Mesenchymal stem cell (in vitro differentiated cells and primary cell): ENCODE measurements at regions not wholly inside any gene's neighbourhood (a gene's known extent, or its start where the extent isn't known, plus 50 kb on each side); places are given as distances from the start of the nearest gene placed in this dataset.
"Not testable (repeated sequence)": the region's sequence is repeated elsewhere in the genome, so short reads cannot be mapped to it uniquely, and the experiment has no call there.

ENCODE experiments used
- DNase-seq: peaks from one replicate; pipeline ENCODE4 v3.0.0-alpha.2; 2013
- H2AFZ ChIP-seq: one replicate; pipeline ENCODE4 v1.6.1; 2013; ENCODE audit warnings: low read depth, mild to moderate bottlenecking, control low read depth, inconsistent platforms, low read length, moderate library complexity
- H2AK5ac ChIP-seq: 2 replicates; pipeline ENCODE4 v1.6.1; 2013; ENCODE audit warnings: low read length, moderate library complexity, mild to moderate bottlenecking, inconsistent platforms; ENCODE audit not compliant: severe bottlenecking
- H2BK120ac ChIP-seq: one replicate; pipeline ENCODE4 v1.6.1; 2013; ENCODE audit warnings: low read depth, mild to moderate bottlenecking, inconsistent platforms, low read length, moderate library complexity
- H2BK12ac ChIP-seq, 2 experiments: one replicate each; pipeline ENCODE4 v1.6.1; 2013; ENCODE audit warnings: inconsistent platforms in 2 of 2, low read length in 2 of 2, mild to moderate bottlenecking in 2 of 2, moderate library complexity in 2 of 2, control low read depth in 1 of 2
- H2BK15ac ChIP-seq: one replicate; pipeline ENCODE4 v1.6.1; 2013; ENCODE audit warnings: mild to moderate bottlenecking, low read depth, inconsistent platforms; ENCODE audit not compliant: poor library complexity, severe bottlenecking
- H2BK5ac ChIP-seq: 2 replicates; pipeline ENCODE4 v1.6.1; 2013; ENCODE audit warnings: low read depth, mild to moderate bottlenecking, low read length, control low read depth, inconsistent platforms; ENCODE audit not compliant: poor library complexity, severe bottlenecking
- H3K14ac ChIP-seq, 2 experiments: one replicate each; pipeline ENCODE4 v1.6.1; 2013; ENCODE audit warnings: inconsistent platforms in 2 of 2, low read length in 2 of 2, control low read depth in 1 of 2, mild to moderate bottlenecking in 1 of 2, moderate library complexity in 1 of 2
- H3K18ac ChIP-seq, 2 experiments: one replicate each; pipeline ENCODE4 v1.6.1; 2013; ENCODE audit warnings: inconsistent platforms in 2 of 2, low read length in 2 of 2, control low read depth in 1 of 2, low read depth in 1 of 2, mild to moderate bottlenecking in 1 of 2
- H3K23ac ChIP-seq, 2 experiments: one replicate each; pipeline ENCODE4 v1.6.1; 2013; ENCODE audit warnings: inconsistent platforms in 2 of 2, low read length in 2 of 2, mild to moderate bottlenecking in 2 of 2, moderate library complexity in 2 of 2, control low read depth in 1 of 2
- H3K27ac ChIP-seq: 2 replicates; pipeline ENCODE4 v1.5.1; 2013; ENCODE audit warnings: mild to moderate bottlenecking, moderate library complexity, low read length, control low read depth, inconsistent platforms; ENCODE audit not compliant: poor library complexity, severe bottlenecking
- H3K27me3 ChIP-seq, 2 experiments: 2 replicates each; pipeline versions ENCODE4 v1.6.1 to v1.7.0; 2013; ENCODE audit warnings: low read length in 2 of 2, mild to moderate bottlenecking in 2 of 2, moderate library complexity in 2 of 2, control low read depth in 1 of 2, inconsistent platforms in 1 of 2; ENCODE audit not compliant: control insufficient read depth in 1 of 2, insufficient read depth in 1 of 2
- H3K36me3 ChIP-seq, 2 experiments: 2 replicates each; pipeline versions ENCODE4 v1.6.1 to v1.7.0; 2013; ENCODE audit warnings: low read length in 2 of 2, control low read depth in 1 of 2, inconsistent platforms in 1 of 2, low read depth in 1 of 2, mild to moderate bottlenecking in 1 of 2; ENCODE audit not compliant: insufficient read depth in 2 of 2, control insufficient read depth in 1 of 2
- H3K4ac ChIP-seq, 2 experiments: one replicate each; pipeline ENCODE4 v1.6.1; 2013; ENCODE audit warnings: inconsistent platforms in 2 of 2, low read length in 2 of 2, mild to moderate bottlenecking in 2 of 2, moderate library complexity in 2 of 2, control low read depth in 1 of 2, low read depth in 1 of 2
- H3K4me1 ChIP-seq: 2 replicates; pipeline ENCODE4 v1.6.1; 2013; ENCODE audit warnings: low read depth, low read length, control low read depth; ENCODE audit not compliant: control insufficient read depth, insufficient read depth
- H3K4me2 ChIP-seq: 2 replicates; pipeline ENCODE4 v1.6.1; 2013; ENCODE audit warnings: low read length, mild to moderate bottlenecking, inconsistent platforms; ENCODE audit not compliant: poor library complexity, severe bottlenecking
- H3K4me3 ChIP-seq, 2 experiments: 2 replicates each; pipeline versions ENCODE4 v1.5.1 to v1.7.0; 2013; ENCODE audit warnings: low read length in 2 of 2, mild to moderate bottlenecking in 2 of 2, control low read depth in 1 of 2, low read depth in 1 of 2; ENCODE audit not compliant: insufficient read depth in 1 of 2
- H3K79me1 ChIP-seq: replicated peaks from 2 replicates; pipeline ENCODE4 v1.6.1; 2013; ENCODE audit warnings: mild to moderate bottlenecking, control low read depth, low read length, inconsistent platforms; ENCODE audit not compliant: poor library complexity, severe bottlenecking
- H3K9ac ChIP-seq: 2 replicates; pipeline ENCODE4 v1.7.0; 2013; ENCODE audit warnings: mild to moderate bottlenecking, low read length, moderate library complexity
- H3K9me3 ChIP-seq: 2 replicates; pipeline ENCODE4 v1.7.0; 2013; ENCODE audit warnings: mild to moderate bottlenecking, low read length; ENCODE audit not compliant: control insufficient read depth
- H4K8ac ChIP-seq: one replicate; pipeline ENCODE4 v1.6.1; 2013; ENCODE audit warnings: inconsistent platforms, mild to moderate bottlenecking, low read length, moderate library complexity
- H4K91ac ChIP-seq: one replicate; pipeline ENCODE4 v1.6.1; 2013; ENCODE audit warnings: mild to moderate bottlenecking, low read length, inconsistent platforms
- WGBS: methylation state at CpG from one replicate; pipeline ENCODE4 v1.1.7; 2013; ENCODE audit warnings: mixed read lengths; 5-methylcytosine and 5-hydroxymethylcytosine counted together

GRCh38 chr4:138113819-138114400 is 128.2 kb downstream of the SLC7A11 start:
- Histone ChIP-seq H3K79me1 (no peaks in the 10 kb centered on the region), H2AFZ (no peak overlapping the region), H3K4me3 (no peak overlapping the region), H2BK12ac (no peak overlapping the region), H2BK15ac (no peak overlapping the region), H4K91ac (no peak overlapping the region), H3K4ac (no peak overlapping the region), H3K36me3 (no peaks in the 10 kb centered on the region), H3K9me3 (peaks cover 5% of the 10 kb centered on the region), H2AK5ac (no peak overlapping the region), H3K4me1 (no peaks in the 10 kb centered on the region), H3K23ac (no peak overlapping the region), H3K18ac (no peak overlapping the region), H4K8ac (no peak overlapping the region), H2BK5ac (no peak overlapping the region), H3K14ac (no peak overlapping the region), H3K9ac (peak overlapping the region; percentile 8), H2BK120ac (no peak overlapping the region), H3K27ac (no peak overlapping the region), H3K27me3 (no peaks in the 10 kb centered on the region), H3K4me2 (no peak overlapping the region)
- 100% methylated on average over 1 of the region's 1 CpG for WGBS
- peak; percentile 34 for DNase-seq

GRCh38 chr4:138112890-138113289 is 129.3 kb downstream of the SLC7A11 start:
- not testable (repeated sequence) for H3K79me1 ChIP-seq, H3K4me3 ChIP-seq, H3K4ac ChIP-seq, H3K36me3 ChIP-seq, H3K27ac ChIP-seq, H4K8ac ChIP-seq, H3K18ac ChIP-seq, H2BK5ac ChIP-seq, DNase-seq, H3K9ac ChIP-seq, H2AK5ac ChIP-seq, H2BK12ac ChIP-seq, H3K27me3 ChIP-seq, H3K23ac ChIP-seq, H2BK15ac ChIP-seq, H4K91ac ChIP-seq, H3K4me1 ChIP-seq, H2AFZ ChIP-seq, H3K14ac ChIP-seq, H3K4me2 ChIP-seq
- H3K9me3 ChIP-seq = peaks cover 11% of the 10 kb centered on the region
- peak overlapping the region; percentile 5 for H2BK120ac ChIP-seq
- 98% methylated on average over 8 of the region's 8 CpGs for WGBS

GRCh38 chr4:138112389-138112788 is 129.8 kb downstream of the SLC7A11 start:
- no peak overlapping the region for H4K91ac ChIP-seq
- no peak overlapping the region for H2BK5ac ChIP-seq
- H2BK15ac ChIP-seq = no peak overlapping the region
- no peaks in the 10 kb centered on the region for H3K36me3 ChIP-seq
- no peak overlapping the region for H3K4ac ChIP-seq
- no peak overlapping the region for H3K23ac ChIP-seq
- H2BK12ac ChIP-seq = no peak overlapping the region
- no peak overlapping the region for H3K9ac ChIP-seq
- H3K9me3 ChIP-seq = peaks cover 11% of the 10 kb centered on the region
- H3K4me3 ChIP-seq = no peak overlapping the region
- H2AFZ ChIP-seq = no peak overlapping the region
- H4K8ac ChIP-seq = no peak overlapping the region
- no peak overlapping the region for H3K18ac ChIP-seq
- H3K27ac ChIP-seq = no peak overlapping the region
- H2AK5ac ChIP-seq = no peak overlapping the region
- H3K79me1 ChIP-seq = no peaks in the 10 kb centered on the region
- no peak overlapping the region for H3K4me2 ChIP-seq
- no peaks in the 10 kb centered on the region for H3K27me3 ChIP-seq
- no peak for DNase-seq
- no peak overlapping the region for H2BK120ac ChIP-seq
- H3K4me1 ChIP-seq = no peaks in the 10 kb centered on the region
- H3K14ac ChIP-seq = no peak overlapping the region
- no CpG with 5 or more reads among the region's 2 CpGs for WGBS

GRCh38 chr4:138111462-138112000 is 130.6 kb downstream of the SLC7A11 start:
- Histone ChIP-seq H2BK12ac (no peak overlapping the region), H4K91ac (no peak overlapping the region), H2BK5ac (no peak overlapping the region), H3K79me1 (no peaks in the 10 kb centered on the region), H3K18ac (no peak overlapping the region), H2AK5ac (no peak overlapping the region), H4K8ac (no peak overlapping the region), H2BK15ac (no peak overlapping the region), H3K4me2 (no peak overlapping the region), H3K23ac (no peak overlapping the region), H3K9me3 (peaks cover 11% of the 10 kb centered on the region), H3K4me3 (no peak overlapping the region), H3K27ac (no peak overlapping the region), H3K27me3 (no peaks in the 10 kb centered on the region), H3K9ac (no peak overlapping the region), H2BK120ac (no peak overlapping the region), H2AFZ (no peak overlapping the region), H3K14ac (no peak overlapping the region), H3K36me3 (no peaks in the 10 kb centered on the region), H3K4me1 (no peaks in the 10 kb centered on the region), H3K4ac (no peak overlapping the region)
- DNase-seq = peak; percentile 7
- WGBS = 89% methylated on average over 3 of the region's 3 CpGs
